AG04450 (cell line): ENCODE measurements at regions not wholly inside any gene's neighbourhood (a gene's known extent, or its start where the extent isn't known, plus 50 kb on each side); places are given as distances from the start of the nearest gene placed in this dataset.
"Not testable (repeated sequence)": the region's sequence is repeated elsewhere in the genome, so short reads cannot be mapped to it uniquely, and the experiment has no call there.

ENCODE experiments used
- CTCF ChIA-PET: fragments of 300-600, 350-600 bp; formaldehyde crosslinking; extraction: SDS; loops from one replicate; lab custom pipeline; 2022; ENCODE audit warnings: antibody characterized with exemption, inconsistent platforms; lab: Charles Lee
- POLR2A ChIA-PET: fragments of 350-600 bp; formaldehyde crosslinking; extraction: SDS; loops from one replicate; lab custom pipeline; 2021; ENCODE audit warnings: antibody characterized with exemption, inconsistent platforms; lab: Yijun Ruan, JAX
- DNase-seq: peaks from one replicate; pipeline ENCODE4 v3.0.0-alpha.2; 2011; ENCODE audit warnings: low read depth, low spot score
- H3K27ac ChIP-seq: one replicate; pipeline ENCODE4 v1.5.1; 2012; ENCODE audit warnings: low read depth, low read length, control low read depth
- H3K27me3 ChIP-seq: one replicate; pipeline ENCODE4 v1.6.0; 2012; ENCODE audit warnings: low read length; ENCODE audit not compliant: control insufficient read depth, insufficient read depth
- H3K4me3 ChIP-seq: 2 replicates; pipeline ENCODE4 v1.5.1; 2011; ENCODE audit warnings: mild to moderate bottlenecking, low read depth, low read length, control low read depth
- H3K9me3 ChIP-seq: 2 replicates; pipeline ENCODE4 v1.5.1; 2012; ENCODE audit warnings: low read length; ENCODE audit not compliant: control insufficient read depth, insufficient read depth
- TF ChIP-seq, protein P1 (sequence below): IDR thresholded peaks from 2 replicates; pipeline ENCODE4 v1.5.1; 2011; ENCODE audit warnings: low read depth, low read length, control low read depth, inconsistent platforms

DNA sequence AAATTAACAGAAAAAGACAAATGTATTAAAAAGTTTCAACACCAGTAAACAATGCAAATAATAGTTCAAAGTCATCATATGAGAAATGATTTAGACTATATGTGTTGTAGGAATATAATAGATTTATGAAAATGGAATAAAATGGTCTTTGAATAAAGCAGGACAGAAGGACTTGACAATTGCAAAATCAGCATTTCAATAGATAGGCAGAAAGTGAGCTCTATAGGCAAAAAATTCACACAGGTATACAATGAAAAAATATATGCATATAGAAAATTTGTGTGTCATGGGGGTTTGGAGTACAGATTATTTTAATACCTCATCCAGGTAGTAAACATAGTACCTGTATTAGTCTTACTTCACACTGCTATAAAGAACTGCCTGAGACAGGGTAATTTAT, 571.1 kb upstream of the EYS start:
- TF ChIP-seq, protein P1, sequence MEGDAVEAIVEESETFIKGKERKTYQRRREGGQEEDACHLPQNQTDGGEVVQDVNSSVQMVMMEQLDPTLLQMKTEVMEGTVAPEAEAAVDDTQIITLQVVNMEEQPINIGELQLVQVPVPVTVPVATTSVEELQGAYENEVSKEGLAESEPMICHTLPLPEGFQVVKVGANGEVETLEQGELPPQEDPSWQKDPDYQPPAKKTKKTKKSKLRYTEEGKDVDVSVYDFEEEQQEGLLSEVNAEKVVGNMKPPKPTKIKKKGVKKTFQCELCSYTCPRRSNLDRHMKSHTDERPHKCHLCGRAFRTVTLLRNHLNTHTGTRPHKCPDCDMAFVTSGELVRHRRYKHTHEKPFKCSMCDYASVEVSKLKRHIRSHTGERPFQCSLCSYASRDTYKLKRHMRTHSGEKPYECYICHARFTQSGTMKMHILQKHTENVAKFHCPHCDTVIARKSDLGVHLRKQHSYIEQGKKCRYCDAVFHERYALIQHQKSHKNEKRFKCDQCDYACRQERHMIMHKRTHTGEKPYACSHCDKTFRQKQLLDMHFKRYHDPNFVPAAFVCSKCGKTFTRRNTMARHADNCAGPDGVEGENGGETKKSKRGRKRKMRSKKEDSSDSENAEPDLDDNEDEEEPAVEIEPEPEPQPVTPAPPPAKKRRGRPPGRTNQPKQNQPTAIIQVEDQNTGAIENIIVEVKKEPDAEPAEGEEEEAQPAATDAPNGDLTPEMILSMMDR = no peak
- Histone ChIP-seq H3K4me3 (no peak overlapping the region), H3K9me3 (no peaks in the 10 kb centered on the region), H3K27me3 (no peaks in the 10 kb centered on the region), H3K27ac (no peak overlapping the region)
- no peak for DNase-seq
- CTCF ChIA-PET = no interaction called here
- POLR2A ChIA-PET = no interaction called here

DNA sequence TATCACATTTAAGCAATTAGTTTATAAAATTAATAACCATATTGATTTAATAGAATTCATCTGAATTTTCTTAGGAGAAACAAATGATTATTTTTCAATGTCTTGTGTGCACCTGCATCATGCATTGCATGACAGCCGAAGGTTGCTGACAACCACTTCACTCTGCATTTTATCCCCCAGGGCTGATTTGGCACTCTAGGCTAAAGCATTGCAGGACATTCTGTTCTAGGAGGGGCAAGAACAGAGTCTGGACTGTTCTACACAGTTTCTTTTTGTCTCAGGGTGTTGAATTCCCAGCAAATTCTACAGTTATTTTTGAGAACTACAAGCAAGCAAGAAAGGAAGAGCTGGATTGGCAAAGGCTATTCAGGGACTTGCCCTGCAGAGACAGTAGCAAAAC, 570.4 kb upstream of the EYS start:
- CTCF ChIA-PET = no interaction called here
- POLR2A ChIA-PET = no interaction called here
- Histone ChIP-seq H3K27ac (no peak overlapping the region), H3K9me3 (no peaks in the 10 kb centered on the region), H3K27me3 (no peaks in the 10 kb centered on the region), H3K4me3 (no peak overlapping the region)
- TF ChIP-seq, protein P1 = no peak
- no peak for DNase-seq

DNA sequence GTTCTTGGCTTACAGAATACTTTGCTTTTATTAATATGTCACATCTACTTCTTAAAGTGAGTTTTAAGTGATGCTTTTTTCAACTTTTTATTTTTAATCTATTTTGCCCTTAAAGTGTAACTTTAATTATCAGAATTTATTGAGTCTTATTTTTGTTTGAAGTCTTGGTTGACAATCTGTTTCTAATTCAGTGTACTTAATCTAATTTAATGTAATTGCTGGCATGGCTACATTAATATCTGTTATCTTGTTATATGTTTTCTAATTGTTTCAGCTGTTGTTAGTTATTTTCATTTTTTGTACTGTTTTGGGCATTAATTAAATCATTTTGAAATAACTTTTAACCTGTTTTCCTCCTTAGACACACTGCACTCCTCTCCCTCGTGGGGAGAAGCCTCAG, 558.7 kb upstream of the EYS start:
- Histone ChIP-seq H3K27me3 (no peaks in the 10 kb centered on the region), H3K4me3 (no peak overlapping the region), H3K9me3 (no peaks in the 10 kb centered on the region), H3K27ac (no peak overlapping the region)
- TF ChIP-seq, protein P1 = no peak
- ChIA-PET POLR2A (no interaction called here), CTCF (no interaction called here)
- DNase-seq = no peak

DNA sequence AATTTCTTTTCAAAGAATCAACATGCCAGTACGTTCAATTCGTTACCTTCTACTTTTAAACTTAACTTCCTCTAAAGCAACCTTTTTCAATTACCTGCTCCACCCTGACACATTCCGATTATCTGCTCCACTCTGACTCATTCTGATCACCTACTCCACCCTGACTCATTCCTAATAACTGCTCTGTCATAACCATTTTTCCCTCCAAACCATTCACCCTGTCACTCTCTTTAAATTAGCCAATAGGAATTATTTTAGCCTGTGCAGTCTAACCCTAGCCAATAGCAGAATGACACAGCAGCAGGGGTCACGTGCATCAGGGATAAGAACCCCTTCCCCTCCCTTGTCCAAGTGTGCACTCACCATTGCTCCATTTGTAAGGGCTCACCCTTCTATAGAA, 557.4 kb upstream of the EYS start:
- no peaks in the 10 kb centered on the region; the same call in 1 of the 2 replicates for H3K9me3 ChIP-seq
- no peak overlapping the region for H3K4me3 ChIP-seq
- no peak for DNase-seq
- no peaks in the 10 kb centered on the region for H3K27me3 ChIP-seq
- ChIA-PET POLR2A (no interaction called here), CTCF (no interaction called here)
- TF ChIP-seq, protein P1 = no peak
- no peak overlapping the region for H3K27ac ChIP-seq

DNA sequence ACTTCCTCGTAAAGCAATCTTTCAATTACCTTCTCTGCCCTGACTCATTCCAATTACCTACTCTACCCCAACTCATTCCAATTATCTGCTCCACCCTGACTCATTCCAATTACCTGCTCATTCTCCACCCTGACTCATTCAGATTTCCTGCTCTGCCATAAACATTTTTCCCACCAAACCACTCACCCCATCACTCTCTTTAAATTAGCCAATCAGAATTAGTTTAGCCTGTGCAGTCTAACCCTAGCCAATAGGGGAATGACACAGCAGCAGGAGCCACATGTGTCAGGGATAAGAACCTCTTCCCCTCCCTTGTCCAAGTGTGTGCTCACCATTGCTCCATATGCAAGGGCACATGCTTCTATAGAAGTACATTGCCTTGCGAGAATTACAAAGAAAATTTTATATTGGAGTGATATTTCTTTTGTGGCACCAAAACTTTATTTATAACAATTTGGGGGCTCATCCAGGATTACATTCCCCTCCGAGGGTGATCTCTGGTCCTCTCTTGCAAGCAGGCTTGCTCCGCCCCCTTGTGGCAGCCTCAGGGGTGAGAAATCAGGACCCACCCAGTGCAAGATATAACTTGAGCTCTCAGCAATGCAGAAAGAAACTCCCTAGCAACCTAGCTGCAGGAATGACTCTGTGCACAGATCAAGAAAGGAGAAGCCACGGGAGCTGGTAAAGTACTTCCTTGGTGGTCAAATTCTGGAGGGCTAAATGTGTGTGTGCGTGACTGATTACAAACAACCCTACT, 551.9 kb upstream of the EYS start:
- DNase-seq, CTCF ChIA-PET, H3K27me3 ChIP-seq, POLR2A ChIA-PET, H3K4me3 ChIP-seq, H3K9me3 ChIP-seq, H3K27ac ChIP-seq: not testable (repeated sequence)
